ENCODE measurements at regions not wholly inside any gene's neighbourhood (a gene's known extent, or its start where the extent isn't known, plus 50 kb on each side); places are given as distances from the start of the nearest gene placed in this dataset.

GRCh38 chr4:110371016-110371770, 104.8 kb upstream of the ENPEP start:
- Mint-ChIP-seq H3K27ac (no peak overlapping the region), H3K4me3 (no peak overlapping the region), H3K4me1 (ENCODE audit: low read depth) (no peaks in the 10 kb centered on the region), H3K27me3 (peaks cover 15% of the 10 kb centered on the region), H3K9me3 (no peaks in the 10 kb centered on the region), H3K36me3 (ENCODE audit: low read depth) (no peaks in the 10 kb centered on the region)
- TF ChIP-seq CTCF (IDR thresholded peaks at IDR 0.05): no peak
- intact Hi-C loops (cut with micrococcal nuclease): no loop called here
- ChIA-PET CTCF (no interaction called here), POLR2A (no interaction called here)
- no peak for ATAC-seq
- no peak for DNase-seq

DNA sequence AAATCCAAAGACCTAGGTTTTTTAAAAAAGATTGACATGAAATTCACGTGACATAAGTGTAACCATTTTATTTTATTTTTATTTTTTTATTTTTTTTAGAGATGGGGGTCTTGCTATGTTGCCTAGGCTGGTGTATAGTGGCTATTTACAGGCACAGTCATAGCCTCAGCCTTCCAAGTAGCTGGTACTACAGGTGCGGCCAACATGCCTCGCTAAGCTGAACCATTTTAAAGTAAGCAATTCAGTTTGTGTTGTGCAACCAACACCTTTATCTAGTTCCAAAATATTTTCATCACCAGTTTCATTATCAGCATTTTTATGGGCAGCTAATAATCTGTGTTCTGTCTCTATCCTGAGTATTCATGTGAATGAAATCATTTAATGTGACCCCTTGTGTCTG, 107.5 kb upstream of the ENPEP start:
- ChIA-PET POLR2A (no interaction called here), CTCF (no interaction called here)
- intact Hi-C loops (cut with micrococcal nuclease): no loop called here
- no peaks in the 10 kb centered on the region for H3K36me3 Mint-ChIP-seq (ENCODE audit: low read depth)
- H3K4me1 Mint-ChIP-seq (ENCODE audit: low read depth): no peaks in the 10 kb centered on the region
- no peak overlapping the region for H3K4me3 Mint-ChIP-seq
- TF ChIP-seq CTCF (IDR thresholded peaks at IDR 0.05): no peak
- H3K27ac Mint-ChIP-seq: no peak overlapping the region
- no peaks in the 10 kb centered on the region for H3K9me3 Mint-ChIP-seq
- DNase-seq (no peak), ATAC-seq (no peak)
- peaks cover 9% of the 10 kb centered on the region for H3K27me3 Mint-ChIP-seq

- Mint-ChIP-seq H3K4me1 (ENCODE audit: low read depth) (no peaks in the 10 kb centered on the region), H3K36me3 (ENCODE audit: low read depth) (no peaks in the 10 kb centered on the region), H3K9me3 (no peaks in the 10 kb centered on the region), H3K27ac (no peak overlapping the region), H3K4me3 (no peak overlapping the region), H3K27me3 (peaks cover 9% of the 10 kb centered on the region)
- ChIA-PET CTCF (no interaction called here), POLR2A (interaction anchor here (0.6 kb wide), 1 partner anchor 170 kb away, joined by 5 read pairs; no protein-coding TSS in a partner anchor)
- DNase-seq (no peak), ATAC-seq (no peak)
- intact Hi-C loops (cut with micrococcal nuclease): no loop called here
- no peak for TF ChIP-seq CTCF (IDR thresholded peaks at IDR 0.05)
Measured at GRCh38 chr4:110367156-110367555, 108.8 kb upstream of the ENPEP start.

- ATAC-seq (no peak), DNase-seq (no peak)
- H3K9me3 Mint-ChIP-seq: no peaks in the 10 kb centered on the region
- no peak overlapping the region for H3K4me3 Mint-ChIP-seq
- CTCF ChIA-PET: interaction anchor here (0.9 to 1.2 kb wide), 2 partner anchors 16 to 143 kb away, joined by 3 read pairs; no protein-coding TSS in a partner anchor
- H3K27ac Mint-ChIP-seq: no peak overlapping the region
- peaks cover 9% of the 10 kb centered on the region for H3K27me3 Mint-ChIP-seq
- H3K36me3 Mint-ChIP-seq (ENCODE audit: low read depth): no peaks in the 10 kb centered on the region
- no peak for TF ChIP-seq CTCF (IDR thresholded peaks at IDR 0.05)
- H3K4me1 Mint-ChIP-seq (ENCODE audit: low read depth): no peaks in the 10 kb centered on the region
- intact Hi-C loops (cut with micrococcal nuclease): no loop called here
- POLR2A ChIA-PET: interaction anchor here (0.7 kb wide), 1 partner anchor 134 kb away, joined by 3 read pairs; no protein-coding TSS in a partner anchor
Measured at GRCh38 chr4:110365761-110366160, 110.2 kb upstream of the ENPEP start.

GRCh38 chr4:110364911-110365520, 110.9 kb upstream of the ENPEP start:
- no peak for TF ChIP-seq CTCF (IDR thresholded peaks at IDR 0.05)
- ATAC-seq: no peak
- Mint-ChIP-seq H3K36me3 (ENCODE audit: low read depth) (no peaks in the 10 kb centered on the region), H3K9me3 (no peaks in the 10 kb centered on the region), H3K27me3 (peaks cover 9% of the 10 kb centered on the region), H3K4me1 (ENCODE audit: low read depth) (no peaks in the 10 kb centered on the region), H3K4me3 (no peak overlapping the region), H3K27ac (no peak overlapping the region)
- intact Hi-C loops (cut with micrococcal nuclease): no loop called here
- ChIA-PET POLR2A (interaction anchor here (0.7 kb wide), 1 partner anchor 133 kb away, joined by 3 read pairs; no protein-coding TSS in a partner anchor), CTCF (interaction anchor here (0.9 to 1.2 kb wide), 2 partner anchors 15 to 144 kb away, joined by 3 read pairs; no protein-coding TSS in a partner anchor)
- no peak for DNase-seq
